ENCODE measurements at regions not wholly inside any gene's neighbourhood (a gene's known extent, or its start where the extent isn't known, plus 50 kb on each side); places are given as distances from the start of the nearest gene placed in this dataset.

DNA sequence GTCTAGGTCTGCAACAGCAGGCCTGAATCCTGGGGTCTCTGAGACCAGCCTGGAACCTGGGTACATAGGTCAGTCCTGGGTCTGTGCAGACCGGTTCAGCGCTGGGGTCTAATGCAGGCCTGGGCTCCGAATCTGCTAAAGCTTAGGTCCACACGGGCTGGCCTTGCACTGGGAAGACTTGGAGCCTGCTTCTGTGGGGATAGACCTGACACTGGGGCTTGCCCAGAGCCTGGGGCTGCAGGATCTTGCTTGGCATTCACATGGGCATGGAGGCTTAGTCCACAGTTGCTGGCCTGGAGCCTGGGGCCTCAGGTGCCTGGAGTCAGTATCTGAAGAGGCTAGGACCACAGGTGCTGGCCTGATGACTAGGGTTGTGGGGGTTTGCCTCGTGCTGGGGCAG is 369.8 kb upstream of the SEL1L start:
- TF ChIP-seq EP300 (IDR thresholded peaks at IDR 0.05) (no peak), POLR2AphosphoS5 (IDR thresholded peaks at IDR 0.05) (no peak), POLR2A (IDR thresholded peaks at IDR 0.05) (no peak)
